NCI-H1436 (cell line): ENCODE measurements at regions not wholly inside any gene's neighbourhood (a gene's known extent, or its start where the extent isn't known, plus 50 kb on each side); places are given as distances from the start of the nearest gene placed in this dataset.

Source experiments
- DNase-seq: peaks from one replicate; lab custom pipeline; 2025; lab: John Stamatoyannopoulos, UW

DNA sequence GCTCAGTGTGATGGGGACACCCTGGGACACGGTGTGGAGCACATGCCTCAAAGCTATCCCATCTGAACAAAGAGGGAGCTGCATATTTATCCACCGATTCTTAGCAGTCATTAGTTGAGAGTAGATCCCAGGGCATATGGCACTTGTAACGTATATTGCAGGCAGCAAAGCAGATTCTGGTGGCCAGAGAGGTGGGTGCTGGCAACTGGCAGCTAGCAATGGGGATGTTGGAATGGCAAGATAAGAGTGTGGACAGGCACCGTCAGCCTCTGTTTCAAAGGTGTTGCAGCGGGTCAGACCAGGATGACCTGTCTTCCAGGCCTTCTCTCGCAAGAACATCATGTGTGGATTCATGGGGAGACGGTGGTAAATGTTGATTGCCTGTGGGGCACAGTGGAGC lies 54.0 kb upstream of the ADRA1D start:
- no peak for DNase-seq

- DNase-seq: no peak
Measured at GRCh38 chr20:4300921-4301320, 51.8 kb upstream of the ADRA1D start.

DNA sequence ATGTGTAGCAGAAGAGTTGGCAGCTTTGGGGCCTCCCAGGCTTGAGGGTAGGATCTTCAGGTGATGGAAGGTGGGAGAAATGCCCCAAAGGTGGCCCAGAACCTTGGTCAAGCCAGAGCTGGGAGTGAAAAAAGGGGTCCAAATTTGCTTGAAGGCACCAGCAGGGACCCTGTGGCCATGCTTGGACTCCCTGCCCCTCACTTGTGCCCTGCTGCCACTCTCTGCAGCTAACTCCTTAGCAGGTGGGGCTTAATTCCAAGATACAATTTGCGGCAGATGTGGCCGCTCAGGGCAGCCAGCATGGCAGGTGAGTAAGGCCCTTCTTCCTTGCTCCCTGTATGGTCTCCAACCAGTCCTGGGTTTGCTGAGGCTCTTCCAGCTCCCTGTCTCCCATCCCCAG lies 51.3 kb upstream of the ADRA1D start:
- no peak for DNase-seq

DNA sequence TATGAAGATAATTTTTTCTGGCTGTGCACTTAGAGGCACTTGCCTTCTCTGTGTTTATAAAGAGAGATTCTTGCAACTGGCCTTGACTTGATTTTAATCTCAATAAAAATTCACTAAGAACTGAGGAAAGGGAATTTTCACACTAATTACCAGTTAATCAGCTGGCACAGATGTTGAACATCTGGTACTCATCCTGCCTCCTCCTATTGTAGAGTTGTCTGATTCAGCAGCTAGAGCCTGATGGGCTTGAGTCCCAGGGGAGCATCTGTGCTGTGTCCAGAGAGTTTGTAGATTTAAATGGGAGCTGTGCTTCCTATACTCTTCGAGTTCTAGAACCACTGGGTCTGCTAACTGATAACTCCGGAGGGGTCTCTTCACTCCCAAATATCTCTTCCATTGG lies 50.7 kb upstream of the ADRA1D start:
- DNase-seq: no peak

GRCh38 chr20:4299216-4299615 lies 50.1 kb upstream of the ADRA1D start:
- DNase-seq: no peak
